H1 (cell line): ENCODE measurements at regions not wholly inside any gene's neighbourhood (a gene's known extent, or its start where the extent isn't known, plus 50 kb on each side); places are given as distances from the start of the nearest gene placed in this dataset.

Source experiments
- CBX5 ChIP-seq: fragments of 300-800, 300-1000 bp; sonication (generic); IDR thresholded peaks from 2 replicates; pipeline ENCODE4 v1.7.1; 2016; ENCODE audit warnings: antibody characterized with exemption, low read length, low read depth
- CEBPB ChIP-seq: IDR thresholded peaks from 2 replicates; pipeline ENCODE4 v1.6.1; 2012; ENCODE audit warnings: low read depth, low read length
- RAD21 ChIP-seq, 2 experiments: IDR thresholded peaks in 1 of 2; conservative IDR thresholded peaks in 1 of 2; 2 replicates each; pipeline ENCODE4 v1.6.1; 2011; ENCODE audit warnings: low read depth in 2 of 2, low read length in 2 of 2, improper control_type of control experiment in 1 of 2, inconsistent platforms in 1 of 2, mild to moderate bottlenecking in 1 of 2, moderate library complexity in 1 of 2
- RFX5 ChIP-seq: IDR thresholded peaks from 2 replicates; pipeline ENCODE4 v1.6.1; 2011; ENCODE audit warnings: low read depth, low read length, improper control_type of control experiment, borderline replicate concordance
- TAF7 ChIP-seq: optimal IDR thresholded peaks from 2 replicates; pipeline ENCODE3; 2011; ENCODE audit warnings: low read depth, mild to moderate bottlenecking, inconsistent platforms, low read length, moderate library complexity, borderline replicate concordance

GRCh38 chr7:155198901-155199845, 98.5 kb upstream of the INSIG1 start (continued):
- TF ChIP-seq CBX5 (no peak), RAD21 (IDR thresholded peaks at IDR 0.05 in 1 of 2, conservative IDR thresholded peaks at IDR 0.05 in 1 of 2; ENCODE audit: low read depth in 2 of 2, low read length in 2 of 2) (no peak), TAF7 (no peak), CEBPB (no peak), RFX5 (no peak)
